GM18502 (cell line): ENCODE measurements at regions not wholly inside any gene's neighbourhood (a gene's known extent, or its start where the extent isn't known, plus 50 kb on each side); places are given as distances from the start of the nearest gene placed in this dataset.

ENCODE experiments used
- ATAC-seq: cut with Tn5 transposase; IDR thresholded peaks from one replicate; pipeline ENCODE4 v1.9.1; 2021; ENCODE audit warnings: mild to moderate bottlenecking; ENCODE audit not compliant: unreplicated experiment, poor library complexity

DNA sequence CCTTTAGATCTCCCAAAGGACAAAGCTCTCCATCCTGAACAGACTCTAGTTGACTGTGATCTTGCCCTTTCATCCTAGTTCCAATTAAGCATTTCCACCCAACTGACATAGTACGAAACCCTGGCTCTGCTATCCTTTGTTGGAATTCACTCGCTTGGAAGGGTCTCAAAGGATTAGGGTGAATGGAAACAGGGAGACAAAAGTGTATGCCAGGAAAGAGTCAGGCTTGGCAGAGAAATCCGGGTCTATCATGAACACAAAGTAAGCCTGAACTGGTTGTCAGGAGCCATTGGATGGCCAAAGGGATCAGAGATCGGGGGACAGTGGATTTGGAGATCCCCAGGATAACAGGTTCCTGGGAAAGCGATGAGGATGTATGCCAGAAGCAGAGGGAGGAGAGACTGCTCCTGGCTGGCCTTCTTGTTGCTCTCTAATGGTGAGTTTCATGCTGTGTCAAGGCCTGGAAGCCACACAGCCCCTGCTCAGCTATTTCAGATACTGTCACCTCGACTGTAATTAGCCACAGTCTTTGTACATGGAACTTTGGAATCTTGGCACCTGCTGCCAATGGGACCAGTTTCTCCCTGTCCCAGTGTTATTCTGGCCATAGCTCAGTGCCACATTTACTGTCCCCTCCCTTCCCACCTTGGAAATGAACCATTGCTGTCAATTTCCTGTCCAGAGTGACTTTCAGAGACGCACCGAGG is 1168.7 kb upstream of the AUTS2 start:
- ATAC-seq, result no peak

DNA sequence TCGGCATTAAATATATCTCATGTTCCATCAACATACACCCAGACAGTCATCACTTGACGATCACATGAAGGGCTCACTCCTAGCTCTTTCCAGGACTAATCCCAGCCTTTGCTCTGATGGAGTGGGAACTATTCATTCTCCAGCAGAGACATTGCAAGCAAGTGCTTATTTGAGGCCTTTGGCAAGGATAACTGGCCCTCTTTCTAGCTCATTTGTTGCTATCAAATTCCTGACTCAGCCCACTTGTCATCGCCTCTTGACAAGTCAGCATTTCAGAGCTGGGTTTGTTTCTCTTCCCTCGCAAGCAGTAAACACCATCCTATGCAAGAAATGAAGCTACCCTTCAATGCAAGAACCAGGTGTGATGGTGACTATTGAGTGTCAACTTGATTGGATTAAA is 1165.7 kb upstream of the AUTS2 start:
- ATAC-seq, result no peak

DNA sequence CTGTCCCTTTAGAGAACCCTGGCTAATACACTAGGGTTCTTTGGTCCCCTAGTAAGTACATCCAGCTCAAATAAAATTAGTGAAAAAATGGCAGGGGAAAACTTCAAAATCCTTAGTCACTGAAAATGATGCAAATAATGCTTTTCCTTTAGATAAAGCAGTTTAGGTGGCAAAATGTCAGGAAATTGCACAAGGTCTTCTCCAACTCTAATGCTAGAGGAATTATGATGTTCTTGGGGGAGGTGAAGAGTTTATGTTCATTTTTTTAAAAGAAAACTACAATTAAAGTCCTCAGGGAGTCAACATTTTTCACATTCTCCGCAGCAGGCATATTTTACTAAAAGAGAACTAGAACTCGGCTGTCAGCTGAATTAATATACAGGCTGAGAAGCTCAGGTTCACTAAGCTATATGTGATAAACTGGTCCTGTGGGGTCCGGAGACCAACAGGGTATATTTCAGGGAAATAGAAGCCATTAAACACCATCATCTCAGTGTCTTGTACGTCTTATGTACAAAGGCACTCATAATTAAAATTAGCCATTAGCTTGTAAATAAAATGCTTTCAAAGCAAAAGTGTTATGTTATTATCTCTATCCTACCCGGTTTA is 1164.7 kb upstream of the AUTS2 start:
- no peak for ATAC-seq

DNA sequence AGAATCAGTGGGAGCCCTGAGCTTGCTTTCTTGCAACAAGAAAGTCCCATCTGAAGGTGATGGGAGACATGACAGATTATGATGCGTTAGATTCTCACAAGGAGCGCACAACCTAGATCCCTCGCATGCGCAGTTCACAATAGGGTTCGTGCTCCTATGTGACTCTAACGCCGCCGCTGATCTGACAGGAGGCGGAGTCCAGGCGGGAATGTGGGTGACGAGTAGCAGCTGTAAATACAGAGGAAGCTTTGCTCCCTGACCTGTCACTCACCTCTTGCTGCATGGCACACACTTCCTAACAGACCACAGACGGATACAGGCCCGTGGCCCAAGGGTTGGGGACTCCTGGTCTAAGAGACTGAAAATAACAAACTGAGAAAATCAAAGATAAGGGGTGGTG is 1163.4 kb upstream of the AUTS2 start:
- no peak for ATAC-seq

DNA sequence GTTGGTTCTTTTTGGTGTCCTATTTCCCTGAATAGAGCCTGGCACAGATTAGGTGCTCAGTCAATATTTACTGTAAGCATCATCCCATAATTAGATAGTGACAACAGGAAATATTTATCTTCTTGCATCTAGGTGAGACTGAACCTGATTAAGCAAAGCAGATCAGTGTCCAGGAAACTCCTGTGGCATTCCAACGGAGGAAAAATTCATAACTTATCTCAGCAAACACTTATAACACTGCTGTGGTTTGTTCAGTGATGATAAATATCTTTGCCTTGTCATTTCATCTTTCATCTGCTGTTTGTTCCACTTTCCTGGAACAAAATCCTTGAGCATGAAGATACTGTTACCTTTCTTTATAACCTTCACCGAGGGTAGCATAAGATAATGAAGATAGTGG is 1160.3 kb upstream of the AUTS2 start:
- ATAC-seq, result no peak

DNA sequence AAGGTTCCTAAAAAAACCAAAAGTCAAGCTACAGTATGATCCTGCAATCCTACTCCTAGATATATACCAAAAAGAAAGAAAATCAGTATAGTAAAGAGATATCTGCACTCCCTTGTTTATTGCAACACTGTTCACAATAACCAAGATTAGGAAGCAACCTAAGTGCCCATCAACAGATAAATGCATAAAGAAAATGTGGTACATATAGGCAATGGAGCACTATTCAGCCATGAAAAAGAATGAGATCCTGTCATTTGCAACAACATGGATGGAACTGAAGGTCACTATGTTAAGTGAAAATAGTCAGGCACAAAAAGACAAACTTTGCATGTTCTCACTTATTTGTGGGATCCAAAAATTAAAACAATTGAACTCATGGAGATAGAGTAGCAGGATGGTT is 1159.5 kb upstream of the AUTS2 start:
- no peak for ATAC-seq

DNA sequence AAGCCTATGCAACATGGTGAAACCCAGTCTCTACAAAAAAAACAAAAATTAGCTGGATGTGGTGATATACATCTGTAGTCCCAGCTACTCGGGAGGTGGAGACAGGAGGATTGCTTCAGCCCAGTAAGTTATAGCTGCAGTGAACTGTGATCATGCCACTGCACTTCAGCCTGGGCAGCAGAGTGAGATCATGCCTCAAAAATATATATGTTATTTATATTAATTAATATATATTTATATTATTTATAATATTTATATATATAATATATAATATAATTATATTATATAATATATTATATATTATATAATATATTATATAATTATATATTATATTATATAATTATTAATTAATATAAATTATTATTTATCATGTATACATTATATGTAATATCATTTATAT is 1158.4 kb upstream of the AUTS2 start:
- no peak for ATAC-seq

DNA sequence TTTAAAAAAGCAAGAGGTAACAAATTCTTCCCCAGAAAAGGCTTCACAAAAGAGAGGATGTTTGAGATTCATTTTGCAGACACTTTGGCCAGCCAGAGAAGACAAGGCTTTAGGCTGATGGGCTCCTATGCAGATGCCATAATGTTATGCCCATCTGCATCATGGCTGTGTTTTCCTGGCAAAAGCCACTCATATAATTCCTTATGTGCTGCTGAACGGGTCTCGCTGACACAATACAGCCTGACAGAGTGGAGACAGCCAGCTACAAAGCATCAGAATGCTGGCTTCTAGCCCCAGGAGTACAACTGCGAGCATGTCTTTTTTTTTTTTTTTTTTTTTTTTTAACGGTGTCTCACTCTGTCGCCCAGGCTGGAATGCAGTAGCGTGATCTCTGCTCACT is 1157.4 kb upstream of the AUTS2 start:
- no peak for ATAC-seq

DNA sequence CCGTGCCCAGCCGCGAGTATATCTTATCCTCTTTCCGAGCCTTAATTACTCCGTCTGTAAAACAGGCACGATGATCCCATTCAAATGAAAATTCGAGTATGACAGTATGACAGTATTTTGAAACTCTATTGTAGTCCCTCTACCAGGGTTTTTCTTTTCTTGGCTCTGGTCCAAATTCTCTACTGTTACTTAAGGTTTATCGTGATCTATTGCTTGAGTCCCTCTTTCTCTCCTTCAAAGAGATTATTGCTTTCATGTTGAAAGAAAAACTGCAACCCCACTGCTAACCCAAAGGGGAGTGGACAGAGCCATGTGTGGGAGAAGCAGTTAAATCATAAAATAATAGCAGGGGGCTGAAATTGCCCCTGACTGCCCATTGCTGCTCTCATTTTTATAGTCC is 1156.6 kb upstream of the AUTS2 start:
- no peak for ATAC-seq

DNA sequence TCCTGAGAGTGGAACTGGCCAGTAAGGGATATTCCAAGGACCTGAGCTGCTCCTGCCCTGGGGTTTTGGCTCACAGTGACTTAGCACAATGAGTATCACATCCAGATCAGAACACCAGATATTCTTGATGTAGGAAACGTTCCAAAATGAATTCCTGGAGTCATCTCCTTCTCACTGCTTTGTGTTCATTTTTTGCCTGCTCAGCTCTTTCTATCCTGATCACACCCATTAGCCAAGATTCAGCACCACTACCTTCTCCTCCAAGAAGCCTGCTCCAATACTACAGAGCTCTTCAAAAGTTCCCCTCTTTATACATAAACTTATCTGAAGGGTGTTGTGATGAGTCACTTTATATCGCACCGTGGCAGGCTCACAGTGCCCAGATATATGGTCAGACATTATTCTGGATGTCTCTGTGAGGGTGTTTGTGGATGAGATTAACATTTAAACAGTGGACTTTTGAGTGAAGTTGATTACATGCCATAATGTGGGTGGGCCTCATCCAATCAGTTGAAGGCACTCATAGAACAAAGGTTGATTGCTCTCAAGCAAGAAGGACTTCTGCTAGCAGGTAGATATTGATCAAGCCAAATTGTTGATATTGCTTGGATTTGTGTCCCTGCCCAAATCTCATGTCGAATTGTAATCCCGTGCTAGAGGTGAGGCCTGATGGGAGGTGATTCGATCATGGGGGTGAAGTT is 1155.2 kb upstream of the AUTS2 start:
- no peak for ATAC-seq

DNA sequence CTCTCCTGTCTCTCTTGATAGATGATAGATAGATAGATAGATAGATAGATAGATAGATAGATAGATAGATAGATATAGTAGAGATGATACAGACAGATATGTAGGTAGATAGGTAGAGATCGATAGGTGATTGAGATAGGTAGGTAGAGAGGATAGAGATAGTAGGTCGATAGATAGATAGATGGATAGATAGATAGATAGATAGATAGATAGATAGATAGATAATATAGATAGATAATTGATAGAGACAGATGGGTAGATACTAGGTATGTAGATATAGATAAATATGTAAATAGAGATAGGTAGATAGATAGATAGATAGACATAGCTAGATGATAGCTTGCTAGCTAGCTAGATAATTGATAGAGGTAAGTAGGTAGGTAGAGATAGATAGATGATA is 1154.2 kb upstream of the AUTS2 start:
- ATAC-seq, result no peak

DNA sequence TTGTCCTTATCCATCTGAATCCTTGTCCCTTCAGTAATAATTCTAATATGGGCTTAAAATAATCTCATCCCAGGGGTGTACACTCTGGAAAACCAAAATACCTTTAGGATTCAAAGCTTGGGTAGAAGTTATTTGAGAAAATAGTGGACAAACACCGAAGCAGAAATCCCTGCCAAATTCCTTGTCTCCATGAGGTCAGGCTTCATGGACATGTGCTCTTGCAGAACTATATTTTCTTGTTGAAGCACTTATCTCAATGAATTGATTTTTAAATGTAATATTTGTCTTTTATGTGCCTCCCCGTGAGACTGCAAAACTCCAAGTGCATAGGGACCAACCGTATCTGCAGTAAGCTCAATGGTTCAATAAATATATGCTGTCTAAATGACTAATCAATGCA is 1153.3 kb upstream of the AUTS2 start:
- ATAC-seq, result no peak

DNA sequence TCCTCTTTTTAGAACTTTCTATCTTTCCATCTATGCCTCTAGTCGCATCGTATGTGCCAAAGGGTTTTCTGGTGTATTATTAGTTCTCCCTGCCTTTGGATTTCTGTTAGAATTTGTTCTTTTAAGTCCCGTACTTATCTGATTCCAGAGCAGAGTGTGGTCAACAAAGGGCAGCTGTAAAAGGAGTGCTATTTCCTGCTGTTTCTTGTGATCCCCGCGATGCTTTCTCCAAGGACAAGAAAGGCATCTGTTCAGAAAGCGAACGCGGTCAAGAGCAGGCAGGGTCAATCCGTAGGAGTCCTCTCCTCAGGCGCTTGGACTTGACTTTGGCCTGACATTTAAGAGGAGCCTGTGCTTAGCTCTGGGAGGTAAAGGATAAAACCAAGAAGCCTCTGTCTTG is 1152.1 kb upstream of the AUTS2 start:
- no peak for ATAC-seq

DNA sequence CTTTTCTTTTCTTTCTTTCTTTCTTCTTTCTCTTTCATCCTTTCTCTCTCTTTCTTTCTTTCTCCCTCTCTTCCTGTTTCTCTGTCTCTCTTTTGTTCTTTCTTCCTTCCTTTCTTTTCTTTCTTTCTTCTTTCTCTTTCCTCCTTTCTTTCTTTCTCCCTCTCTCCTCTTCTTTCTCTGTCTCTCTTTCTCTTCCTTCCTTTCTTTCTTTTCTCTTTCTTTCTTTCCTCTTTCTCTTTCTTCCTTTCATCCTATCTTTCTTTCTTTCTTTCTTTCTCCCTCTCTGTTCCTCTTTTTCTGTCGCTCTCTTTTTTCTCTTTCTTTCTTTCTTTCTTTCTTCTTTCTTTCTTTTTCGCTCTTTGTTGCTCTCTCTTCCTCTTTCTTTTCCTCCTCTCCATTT is 1149.2 kb upstream of the AUTS2 start:
- no peak for ATAC-seq

DNA sequence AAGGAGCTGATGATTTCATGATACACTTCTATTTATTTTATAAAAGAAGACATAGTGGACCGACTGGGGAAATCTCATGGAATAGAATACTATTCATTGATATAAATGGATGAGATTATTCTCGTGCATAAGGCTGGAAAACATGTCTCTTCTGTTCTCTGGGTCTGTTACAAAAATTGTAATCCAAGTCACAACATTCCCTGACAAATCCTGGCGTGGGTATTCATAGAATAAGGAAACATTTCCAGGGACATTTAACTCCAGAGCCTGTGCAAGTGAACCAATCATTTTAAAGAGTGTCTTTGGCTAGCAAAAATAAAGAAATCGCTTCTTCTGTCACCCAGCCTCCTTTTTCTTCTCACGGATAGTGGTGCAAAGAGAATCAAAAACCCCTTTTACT is 1148.5 kb upstream of the AUTS2 start:
- no peak for ATAC-seq

DNA sequence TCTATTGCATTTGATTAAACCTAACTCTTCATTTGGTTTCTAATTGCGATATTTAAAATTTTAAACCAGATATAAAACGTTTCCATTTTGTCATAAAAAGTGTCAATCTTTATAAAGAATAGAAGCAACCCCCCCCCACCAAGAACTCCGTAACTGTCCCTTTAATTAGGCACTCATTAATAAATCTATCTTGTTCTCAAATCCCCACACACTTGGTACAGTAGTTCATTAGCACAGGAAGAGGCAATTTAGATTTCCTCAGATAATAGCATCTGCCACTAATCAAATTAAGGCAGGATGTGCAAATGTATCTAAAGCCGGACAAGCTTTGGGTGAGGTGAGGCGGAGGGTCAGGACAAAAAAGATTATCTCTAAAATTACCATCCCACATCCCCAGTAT is 1143.3 kb upstream of the AUTS2 start:
- ATAC-seq, result no peak

DNA sequence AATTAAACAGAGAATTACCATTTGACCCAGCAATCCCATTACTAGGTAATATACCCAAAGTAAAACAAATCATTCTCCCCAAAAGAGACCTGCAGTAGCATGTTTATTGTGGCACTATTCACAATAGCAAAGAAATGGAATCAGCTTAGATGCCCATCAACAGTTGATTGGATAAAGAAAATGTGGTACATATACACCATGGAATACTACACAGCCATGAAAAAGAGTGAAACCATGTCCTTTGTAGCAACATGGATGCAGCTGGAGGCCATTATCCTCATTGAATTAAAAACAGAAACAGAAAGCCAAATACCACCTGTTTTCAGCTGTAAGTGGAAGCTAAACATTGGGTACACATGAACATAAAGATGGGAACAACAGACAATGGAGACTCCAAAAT is 1141.8 kb upstream of the AUTS2 start:
- ATAC-seq, result no peak

DNA sequence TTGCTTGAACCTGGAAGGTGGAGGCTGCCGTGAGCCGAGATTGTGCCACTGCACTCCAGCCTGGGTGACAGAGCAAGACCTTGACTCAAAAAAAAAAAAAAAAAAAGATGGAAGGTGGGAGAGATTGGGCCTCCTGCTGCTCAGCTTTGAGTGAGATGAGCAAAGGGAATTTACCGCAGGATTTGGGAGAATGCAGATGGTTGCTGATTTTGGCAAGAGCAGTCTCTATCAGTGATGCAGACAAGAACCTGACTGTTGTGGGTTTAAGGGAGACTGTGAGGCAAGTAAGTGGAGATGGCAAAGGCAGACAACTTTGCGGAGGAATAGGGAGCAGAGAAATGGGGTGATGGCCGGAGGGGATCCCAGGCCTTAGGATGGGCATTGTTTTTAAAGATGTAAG is 1140.8 kb upstream of the AUTS2 start:
- no peak for ATAC-seq

DNA sequence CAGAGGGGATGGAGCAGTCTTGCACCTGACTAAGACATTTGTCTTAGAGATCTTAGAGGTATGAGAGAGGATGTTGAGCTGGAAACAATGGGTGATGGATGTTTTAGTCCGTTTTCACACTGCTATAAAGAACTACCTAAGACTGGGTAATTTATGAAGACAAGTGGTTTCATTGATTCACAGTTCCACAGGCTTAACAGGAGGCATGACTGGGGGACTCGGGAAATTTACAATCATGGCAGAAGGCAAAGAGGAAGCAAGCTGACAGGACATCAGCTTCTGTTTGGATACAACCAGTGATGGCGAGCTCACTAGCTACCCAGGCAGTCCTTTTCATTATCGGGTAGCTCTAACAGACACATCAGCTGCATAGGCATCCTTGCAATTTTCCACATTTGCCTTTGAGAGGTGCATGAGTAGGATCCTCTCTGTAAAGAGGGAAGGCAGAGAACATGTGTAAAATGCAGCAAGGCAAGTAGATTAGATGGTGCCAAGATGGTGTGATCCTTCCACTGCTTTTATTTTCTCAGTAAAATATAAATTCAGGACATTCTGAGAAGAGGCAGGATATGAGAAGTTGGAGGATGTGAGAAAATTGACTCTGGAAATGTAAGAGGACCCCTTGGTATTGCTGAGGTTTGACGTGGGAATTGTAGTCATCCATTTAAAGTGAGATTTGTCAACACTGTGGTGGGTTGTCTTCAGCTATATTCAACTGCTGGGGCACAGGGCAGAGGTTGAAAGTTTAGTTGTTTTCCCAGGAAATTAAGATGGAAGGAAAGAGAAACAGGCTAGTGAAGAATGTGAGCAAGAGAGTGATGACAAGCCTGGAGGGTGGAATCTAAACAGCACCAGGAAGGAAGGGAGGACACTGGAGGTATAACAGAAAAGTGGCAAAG is 1140.0 kb upstream of the AUTS2 start:
- no peak for ATAC-seq

DNA sequence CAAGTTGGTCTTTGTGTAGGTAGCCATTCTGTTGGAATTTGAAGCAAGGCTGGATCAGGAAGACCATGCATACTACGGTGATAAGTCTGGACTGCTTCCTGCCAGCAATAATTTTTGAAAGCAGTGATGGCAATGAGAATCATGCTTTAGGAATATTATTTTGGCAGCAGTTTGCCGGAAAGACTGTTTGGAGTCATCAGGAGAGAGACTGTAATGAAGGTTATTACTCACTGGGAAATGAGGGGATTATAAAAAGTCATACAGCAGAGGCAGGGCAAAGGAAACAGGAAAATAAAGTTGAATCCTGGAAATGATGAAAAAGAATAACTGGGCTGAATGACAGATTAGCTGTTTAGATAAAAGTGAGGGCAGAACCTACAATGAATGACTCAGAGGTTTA is 1136.8 kb upstream of the AUTS2 start:
- ATAC-seq, result no peak
